HCT116 (cell line): ENCODE measurements at regions not wholly inside any gene's neighbourhood (a gene's known extent, or its start where the extent isn't known, plus 50 kb on each side); places are given as distances from the start of the nearest gene placed in this dataset.

Experiments used
- ATAC-seq: fragments of 200-7000 bp; cut with Tn5 transposase; 2 replicates; pipeline ENCODE4 v1.9.1; 2020; ENCODE audit warnings: mild to moderate bottlenecking, moderate library complexity
- BruUV-seq: library from RNA; stranded (reverse); fragments of 400-500 nt; replicated peaks from 2 replicates; lab custom pipeline; 2021; lab: Mats Ljungman, UMichigan
- CTCF ChIA-PET: fragments of 300-600 bp; sonication (Branson Sonifier 250); formaldehyde crosslinking; loops from one replicate; lab custom pipeline; 2021; ENCODE audit warnings: antibody characterized with exemption; lab: Charles Lee
- POLR2A ChIA-PET: fragments of 300-600, 350-600 bp; sonication (Branson Sonifier 250); formaldehyde crosslinking; loops from one replicate; lab custom pipeline; 2021; ENCODE audit warnings: antibody characterized with exemption; lab: Charles Lee
- RAD21 ChIA-PET, 2 experiments: fragments of 300-600 bp; sonication (Branson Sonifier 250); formaldehyde crosslinking; loops; one replicate each; lab custom pipeline; 2023; ENCODE audit warnings: low total read pairs in 2 of 2; ENCODE audit not compliant: uncharacterized antibody in 2 of 2, unreplicated experiment in 2 of 2, low non-redundant PET in 1 of 2; lab: Charles Lee
- DNase-seq: peaks from one replicate; pipeline ENCODE4 v3.0.0-alpha.2; 2010; ENCODE audit warnings: low read depth, low spot score
- H2AFZ ChIP-seq: fragments of 200-600 bp; shearing (Covaris generic), sonication (generic); 2 replicates; pipeline ENCODE4 v1.6.1; 2017; ENCODE audit warnings: low read depth, mixed run types, mixed read lengths, antibody characterized with exemption, low read length; ENCODE audit not compliant: poor library complexity, severe bottlenecking
- H3K27ac ChIP-seq: 2 replicates; pipeline ENCODE4 v1.5.1; 2012; ENCODE audit warnings: low read depth, low read length
- H3K27me3 ChIP-seq: fragments of 200-600 bp; sonication (generic); 2 replicates; pipeline ENCODE4 v1.6.1; 2016; ENCODE audit warnings: mixed run types, low read length, mixed read lengths; ENCODE audit not compliant: insufficient read depth
- H3K36me3 ChIP-seq, 2 experiments: fragments of 200-500 bp in 1 of 2; fragments of 200-600 bp in 1 of 2; sonication (Bioruptor generic) in 1 of 2; sonication (generic) in 1 of 2; 2 replicates each; pipeline versions ENCODE4 v1.5.1 to v1.6.1; 2014 to 2016; ENCODE audit warnings: low read length in 2 of 2, inconsistent platforms in 1 of 2, mixed read lengths in 1 of 2, mixed run types in 1 of 2; ENCODE audit not compliant: insufficient read depth in 2 of 2, control insufficient read depth in 1 of 2
- H3K4me1 ChIP-seq, 2 experiments: fragments of 200-600 bp in 1 of 2; sonication (generic) in 1 of 2; 2 replicates each; pipeline versions ENCODE4 v1.5.1 to v1.6.1; 2012 to 2017; ENCODE audit warnings: low read length in 2 of 2, inconsistent platforms in 1 of 2, mild to moderate bottlenecking in 1 of 2, mixed read lengths in 1 of 2, mixed run types in 1 of 2, moderate library complexity in 1 of 2; ENCODE audit not compliant: insufficient read depth in 2 of 2, control insufficient read depth in 1 of 2
- H3K4me2 ChIP-seq: fragments of 200-600 bp; sonication (generic); 2 replicates; pipeline ENCODE4 v1.6.1; 2017; ENCODE audit warnings: mixed run types, low read length, mixed read lengths
- H3K4me3 ChIP-seq, 2 experiments: fragments of 200-600 bp in 1 of 2; sonication (generic) in 1 of 2; replicated peaks in 1 of 2; 2 replicates each; pipeline ENCODE4 v1.5.1; 2011 to 2016; ENCODE audit warnings: low read length in 2 of 2, control low read depth in 1 of 2, low read depth in 1 of 2, mild to moderate bottlenecking in 1 of 2, mixed read lengths in 1 of 2, mixed run types in 1 of 2
- H3K79me2 ChIP-seq: fragments of 200-600 bp; sonication (generic); 2 replicates; pipeline ENCODE4 v1.6.1; 2017; ENCODE audit warnings: mild to moderate bottlenecking, mixed run types, low read length, moderate library complexity, mixed read lengths; ENCODE audit not compliant: insufficient read depth
- H3K9ac ChIP-seq: fragments of 200-600 bp; sonication (generic); 2 replicates; pipeline ENCODE4 v1.6.1; 2016; ENCODE audit warnings: low read length, mixed read lengths
- H3K9me2 ChIP-seq: fragments of 200-600 bp; sonication (generic), shearing (Covaris generic); 2 replicates; pipeline ENCODE4 v1.6.1; 2017; ENCODE audit warnings: mixed run types, mild to moderate bottlenecking, moderate library complexity; ENCODE audit not compliant: insufficient read depth
- H3K9me3 ChIP-seq, 2 experiments: fragments of 200-500 bp in 1 of 2; fragments of 200-600 bp in 1 of 2; sonication (Bioruptor generic) in 1 of 2; sonication (generic) in 1 of 2; 2 replicates each; pipeline ENCODE4 v1.6.1; 2014 to 2017; ENCODE audit warnings: low read length in 2 of 2, mixed read lengths in 2 of 2, inconsistent platforms in 1 of 2, low read depth in 1 of 2, mild to moderate bottlenecking in 1 of 2, mixed run types in 1 of 2, moderate library complexity in 1 of 2; ENCODE audit not compliant: control insufficient read depth in 1 of 2, insufficient read depth in 1 of 2
- H4K20me1 ChIP-seq: fragments of 200-600 bp; sonication (generic), shearing (Covaris generic); 2 replicates; pipeline ENCODE4 v1.6.1; 2017; ENCODE audit warnings: mixed run types, mild to moderate bottlenecking, moderate library complexity; ENCODE audit not compliant: insufficient read depth
- ATF3 ChIP-seq: IDR thresholded peaks from 2 replicates; pipeline ENCODE4 v1.6.1; 2012
- CBX3 ChIP-seq: IDR thresholded peaks from 2 replicates; pipeline ENCODE4 v1.6.1; 2012; ENCODE audit warnings: low read depth
- CEBPB ChIP-seq: IDR thresholded peaks from 2 replicates; pipeline ENCODE4 v1.6.1; 2012; ENCODE audit warnings: low read depth
- EGR1 ChIP-seq: IDR thresholded peaks from 2 replicates; pipeline ENCODE4 v1.6.1; 2012; ENCODE audit warnings: low read depth
- FOSL1 ChIP-seq: IDR thresholded peaks from 2 replicates; pipeline ENCODE4 v1.6.1; 2012; ENCODE audit warnings: low read depth
- JUND ChIP-seq: IDR thresholded peaks from 2 replicates; pipeline ENCODE4 v1.6.1; 2012
- POLR2A ChIP-seq: IDR thresholded peaks from 2 replicates; pipeline ENCODE4 v1.7.0; 2011; ENCODE audit warnings: borderline replicate concordance; ENCODE audit not compliant: insufficient read depth, insufficient read length; ENCODE audit errors: extremely low read depth
- RAD21 ChIP-seq: IDR thresholded peaks from 2 replicates; pipeline ENCODE4 v1.6.1; 2012; ENCODE audit warnings: low read depth, mild to moderate bottlenecking
- REST ChIP-seq: IDR thresholded peaks from 2 replicates; pipeline ENCODE4 v1.6.1; 2012; ENCODE audit warnings: low read depth
- SIN3A ChIP-seq: IDR thresholded peaks from 2 replicates; pipeline ENCODE4 v1.6.1; 2012; ENCODE audit warnings: low read depth
- SRF ChIP-seq: IDR thresholded peaks from 2 replicates; pipeline ENCODE4 v1.6.1; 2012; ENCODE audit warnings: low read depth
- TCF7L2 ChIP-seq: IDR thresholded peaks from 2 replicates; pipeline ENCODE4 v1.7.0; 2011; ENCODE audit warnings: borderline replicate concordance, inconsistent platforms; ENCODE audit not compliant: insufficient read depth, insufficient read length; ENCODE audit errors: extremely low read depth
- ZFX ChIP-seq: fragments of 450-650 bp; IDR thresholded peaks from 2 replicates; pipeline ENCODE4 v1.6.1; 2017
- intact Hi-C: fragments of 100-400 bp; cut with micrococcal nuclease; formaldehyde crosslinking; loops from 2 replicates; pipeline ENCODE4 v1.10.0; 2022
- TF ChIP-seq, protein P1 (sequence below): IDR thresholded peaks from 2 replicates; pipeline ENCODE4 v1.6.1; 2012

- CTCF ChIA-PET, result no interaction called here
- TF ChIP-seq ATF3 (no peak), CBX3 (no peak), REST (no peak), ZFX (no peak), FOSL1 (no peak)
- TF ChIP-seq, all 23 proteins: peak for 0
- POLR2A ChIA-PET, result no interaction called here
- H3K9ac ChIP-seq, result no peak overlapping the region
- H3K79me2 ChIP-seq, result no peaks in the 10 kb centered on the region
- intact Hi-C loops, result no loop called here
- RAD21 ChIA-PET, result no interaction called here
- no peak overlapping the region for H3K27ac ChIP-seq
- H3K9me3 ChIP-seq, result no peaks in the 10 kb centered on the region
- no peaks in the 10 kb centered on the region for H3K27me3 ChIP-seq
- DNase-seq (no peak), ATAC-seq (no peak)
- no peak overlapping the region for H3K4me3 ChIP-seq
- no TSS peak for BruUV-seq
- no peaks in the 10 kb centered on the region for H3K9me2 ChIP-seq
- no peak overlapping the region for H3K4me2 ChIP-seq
- H3K4me1 ChIP-seq, result no peaks in the 10 kb centered on the region
- no peak overlapping the region for H2AFZ ChIP-seq
- H3K36me3 ChIP-seq, result no peaks in the 10 kb centered on the region
- no peaks in the 10 kb centered on the region for H4K20me1 ChIP-seq
Measured at GRCh38 chr4:186009976-186010375, 59.0 kb upstream of the TLR3 start.

GRCh38 chr4:186010821-186011220 lies 58.1 kb upstream of the TLR3 start:
- intact Hi-C loops, result no loop called here
- Histone ChIP-seq H3K27me3 (no peaks in the 10 kb centered on the region), H3K9me2 (no peaks in the 10 kb centered on the region), H3K36me3 (no peaks in the 10 kb centered on the region), H3K27ac (no peak overlapping the region), H2AFZ (no peak overlapping the region), H3K4me2 (no peak overlapping the region), H3K4me3 (no peak overlapping the region), H3K9me3 (no peaks in the 10 kb centered on the region), H3K9ac (no peak overlapping the region), H3K4me1 (no peaks in the 10 kb centered on the region), H3K79me2 (no peaks in the 10 kb centered on the region), H4K20me1 (no peaks in the 10 kb centered on the region)
- BruUV-seq, result no TSS peak
- RAD21 ChIA-PET, result no interaction called here
- CTCF ChIA-PET, result no interaction called here
- no peak for ATAC-seq
- POLR2A ChIA-PET, result no interaction called here
- DNase-seq, result no peak
- no peak for TF ChIP-seq POLR2A
- TF ChIP-seq, protein P1, sequence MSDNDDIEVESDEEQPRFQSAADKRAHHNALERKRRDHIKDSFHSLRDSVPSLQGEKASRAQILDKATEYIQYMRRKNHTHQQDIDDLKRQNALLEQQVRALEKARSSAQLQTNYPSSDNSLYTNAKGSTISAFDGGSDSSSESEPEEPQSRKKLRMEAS, result no peak
- TF ChIP-seq ZFX, result no peak
- TF ChIP-seq RAD21, result no peak
- no peak for TF ChIP-seq CEBPB
- TF ChIP-seq SIN3A, result no peak
- TF ChIP-seq SRF, result no peak
- TF ChIP-seq JUND, result no peak
- no peak for TF ChIP-seq TCF7L2
- no peak for TF ChIP-seq REST
- no peak for TF ChIP-seq ATF3
- no peak for TF ChIP-seq EGR1
